Stimulated activated CD4-positive, alpha-beta T cell treated with anti-CD3 and anti-CD28 coated beads, Interleukin-4, amount 100 ng/mL, for 24 hours (primary cell): ENCODE measurements at regions not wholly inside any gene's neighbourhood (a gene's known extent, or its start where the extent isn't known, plus 50 kb on each side); places are given as distances from the start of the nearest gene placed in this dataset.
"Not testable (repeated sequence)": the region's sequence is repeated elsewhere in the genome, so short reads cannot be mapped to it uniquely, and the experiment has no call there.

Experiments used
- DNase-seq: peaks from one replicate; pipeline ENCODE4 v3.0.0-alpha.2; 2020

GRCh38 chr4:28444886-28445496, 1584.3 kb downstream of the STIM2 start:
- no peak for DNase-seq

GRCh38 chr4:28449085-28449484, 1588.4 kb downstream of the STIM2 start:
- no peak for DNase-seq

- no peak for DNase-seq
Observed at GRCh38 chr4:28451346-28451745, 1590.7 kb downstream of the STIM2 start.

- DNase-seq, result no peak
Observed at GRCh38 chr4:28462766-28463700, 1602.4 kb downstream of the STIM2 start.

GRCh38 chr4:28464823-28465222, 1604.2 kb downstream of the STIM2 start:
- DNase-seq, result no peak

- not testable (repeated sequence) for DNase-seq
Observed at GRCh38 chr4:28466886-28467285, 1606.2 kb downstream of the STIM2 start.

- no peak for DNase-seq
Observed at GRCh38 chr4:28469387-28469786, 1608.7 kb downstream of the STIM2 start.

GRCh38 chr4:28469886-28470285, 1609.2 kb downstream of the STIM2 start:
- DNase-seq, result no peak

GRCh38 chr4:28475381-28475780, 1614.7 kb downstream of the STIM2 start:
- no peak for DNase-seq

- no peak for DNase-seq
Observed at GRCh38 chr4:28479666-28480065, 1619.0 kb downstream of the STIM2 start.

GRCh38 chr4:28481565-28481964, 1620.9 kb downstream of the STIM2 start:
- no peak for DNase-seq

- no peak for DNase-seq
Observed at GRCh38 chr4:28482580-28483270, 1622.1 kb downstream of the STIM2 start.

- DNase-seq, result no peak
Observed at GRCh38 chr4:28488021-28488420, 1627.4 kb downstream of the STIM2 start.

GRCh38 chr4:28490669-28491068, 1630.0 kb downstream of the STIM2 start:
- DNase-seq, result no peak

- no peak for DNase-seq
Observed at GRCh38 chr4:28505064-28505463, 1644.4 kb downstream of the STIM2 start.

- no peak for DNase-seq
Observed at GRCh38 chr4:28508636-28509035, 1648.0 kb downstream of the STIM2 start.

- not testable (repeated sequence) for DNase-seq
Observed at GRCh38 chr4:28514766-28515165, 1654.1 kb downstream of the STIM2 start.

- no peak for DNase-seq
Observed at GRCh38 chr4:28518561-28519165, 1658.0 kb downstream of the STIM2 start.

- no peak for DNase-seq
Observed at GRCh38 chr4:28523681-28524190, 1663.1 kb downstream of the STIM2 start.

- no peak for DNase-seq
Observed at GRCh38 chr4:28536124-28536523, 1675.5 kb downstream of the STIM2 start.

GRCh38 chr4:28545986-28546385, 1685.3 kb downstream of the STIM2 start:
- DNase-seq, result no peak

GRCh38 chr4:28548136-28548535, 1687.5 kb downstream of the STIM2 start:
- no peak for DNase-seq

GRCh38 chr4:28548594-28548993, 1688.0 kb downstream of the STIM2 start:
- DNase-seq, result no peak
